ENCODE measurements at regions not wholly inside any gene's neighbourhood (a gene's known extent, or its start where the extent isn't known, plus 50 kb on each side); places are given as distances from the start of the nearest gene placed in this dataset.
"Not testable (repeated sequence)": the region's sequence is repeated elsewhere in the genome, so short reads cannot be mapped to it uniquely, and the experiment has no call there.

DNA sequence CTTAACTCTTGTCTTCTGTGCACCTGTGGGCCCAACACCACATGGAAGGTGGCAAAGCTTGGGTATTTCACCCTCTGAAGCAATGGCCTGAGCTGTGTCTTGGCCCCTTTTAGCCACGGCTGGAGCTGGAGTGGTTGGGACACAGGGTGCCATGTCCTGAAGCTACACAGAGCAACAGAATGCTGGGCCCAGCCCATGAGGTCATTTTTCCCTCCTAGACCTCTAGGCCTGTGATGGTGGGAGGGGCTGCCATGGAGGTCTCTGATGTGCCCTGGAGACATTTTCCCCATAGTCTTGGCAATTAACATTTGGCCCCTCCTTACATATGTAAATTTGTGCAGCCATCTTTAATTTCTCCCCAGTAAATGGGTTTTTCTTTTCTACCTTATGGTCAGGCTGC lies 620.8 kb downstream of the RFPL4B start:
- POLR2A ChIA-PET = no interaction called here
- CTCF ChIA-PET = no interaction called here
- no peak for DNase-seq (ENCODE audit: extremely low spot score)
- no peak for TF ChIP-seq CTCF (IDR thresholded peaks at IDR 0.05; ENCODE audit: control extremely low read depth, extremely low read depth, low read depth, missing control alignments)

DNA sequence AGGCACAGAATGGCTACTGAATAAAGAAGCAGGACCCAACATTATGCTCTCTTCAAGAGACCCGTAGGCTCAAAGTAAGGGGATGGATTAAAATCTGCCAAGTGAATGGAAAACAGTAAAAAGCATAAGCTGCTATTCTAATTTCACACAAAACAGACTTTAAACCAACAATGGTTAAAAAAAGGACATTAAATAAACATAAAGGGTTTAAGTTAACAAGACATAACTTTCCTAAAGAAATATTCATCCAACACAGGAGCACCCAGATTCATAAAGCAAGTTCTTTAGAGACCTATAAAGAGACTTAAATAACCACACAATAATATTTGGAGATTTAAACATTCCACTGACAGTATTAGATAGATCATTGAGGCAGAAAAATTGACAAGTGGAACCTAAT lies 624.5 kb downstream of the RFPL4B start:
- DNase-seq (ENCODE audit: extremely low spot score) = no peak
- ChIA-PET CTCF (no interaction called here), POLR2A (no interaction called here)
- no peak for TF ChIP-seq CTCF (IDR thresholded peaks at IDR 0.05; ENCODE audit: control extremely low read depth, extremely low read depth, low read depth, missing control alignments)

GRCh38 chr6:112974931-112975330 lies 627.8 kb downstream of the RFPL4B start:
- POLR2A ChIA-PET; DNase-seq (ENCODE audit: extremely low spot score): not testable (repeated sequence)
- CTCF ChIA-PET = interaction anchor here (2.1 kb wide), 1 partner anchor 14 kb away, joined by 7 read pairs; no protein-coding TSS in a partner anchor

DNA sequence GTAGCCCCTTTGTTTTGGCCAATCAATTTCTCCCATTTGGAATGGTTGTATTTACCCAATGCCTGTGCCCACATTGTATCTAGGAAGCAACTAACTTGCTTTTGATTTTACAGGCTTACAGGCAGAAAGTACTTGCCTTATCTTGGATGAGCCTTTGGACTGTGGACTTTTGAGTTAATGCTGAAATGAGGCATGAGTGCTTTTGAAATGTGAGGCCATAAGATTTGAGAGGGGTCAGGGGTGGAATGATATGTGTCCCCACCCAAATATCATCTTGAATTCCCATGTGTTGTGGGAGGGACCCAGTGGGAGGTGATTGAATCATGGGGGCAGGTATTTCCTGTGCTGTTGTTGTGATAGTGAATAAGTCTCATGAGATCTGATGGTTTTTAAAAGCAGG lies 629.4 kb downstream of the RFPL4B start:
- CTCF ChIA-PET = interaction anchor here (2.1 kb wide), 1 partner anchor 12 kb away, joined by 7 read pairs; no protein-coding TSS in a partner anchor
- DNase-seq (ENCODE audit: extremely low spot score); POLR2A ChIA-PET: not testable (repeated sequence)

DNA sequence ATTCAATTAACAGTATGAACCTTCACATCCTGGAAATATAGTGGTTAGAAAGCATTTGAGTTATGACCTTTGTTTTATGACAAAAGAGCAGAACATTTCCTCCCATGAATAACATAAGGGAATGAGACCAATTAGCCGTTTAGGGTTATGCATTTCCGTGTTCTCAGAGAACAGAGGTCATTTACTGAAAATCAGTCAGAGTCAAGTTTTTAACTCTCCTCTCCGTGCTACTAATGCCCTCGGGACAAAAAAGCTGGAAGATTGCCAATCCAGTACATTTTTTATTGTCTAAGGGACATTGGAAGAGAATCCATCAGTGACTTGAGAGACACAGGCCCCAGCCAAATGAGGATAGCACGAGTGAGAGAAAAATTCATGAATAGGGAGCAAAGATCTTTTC lies 632.7 kb downstream of the RFPL4B start:
- TF ChIP-seq CTCF (IDR thresholded peaks at IDR 0.05; ENCODE audit: control extremely low read depth, extremely low read depth, low read depth, missing control alignments) = no peak
- POLR2A ChIA-PET = no interaction called here

GRCh38 chr6:112980676-112981075 lies 633.5 kb downstream of the RFPL4B start:
- no peak for DNase-seq (ENCODE audit: extremely low spot score)
- CTCF ChIA-PET = no interaction called here
- no peak for TF ChIP-seq CTCF (IDR thresholded peaks at IDR 0.05; ENCODE audit: control extremely low read depth, extremely low read depth, low read depth, missing control alignments)
- POLR2A ChIA-PET = no interaction called here

More for the DNA sequence above, 632.7 kb downstream of the RFPL4B start:
- CTCF ChIA-PET = no interaction called here
- no peak for DNase-seq (ENCODE audit: extremely low spot score)

- ChIA-PET POLR2A (no interaction called here), CTCF (no interaction called here)
- TF ChIP-seq CTCF (IDR thresholded peaks at IDR 0.05; ENCODE audit: control extremely low read depth, extremely low read depth, low read depth, missing control alignments) = no peak
- DNase-seq (ENCODE audit: extremely low spot score) = no peak
These were observed 636.7 kb downstream of the RFPL4B start for GRCh38 chr6:112983713-112984261.

- POLR2A ChIA-PET = no interaction called here
- CTCF ChIA-PET = no interaction called here
- no peak for TF ChIP-seq CTCF (IDR thresholded peaks at IDR 0.05; ENCODE audit: control extremely low read depth, extremely low read depth, low read depth, missing control alignments)
- no peak for DNase-seq (ENCODE audit: extremely low spot score)
These were observed 637.8 kb downstream of the RFPL4B start for GRCh38 chr6:112984899-112985298.

Measured in GM10248 (cell line).